ENCODE measurements at regions not wholly inside any gene's neighbourhood (a gene's known extent, or its start where the extent isn't known, plus 50 kb on each side); places are given as distances from the start of the nearest gene placed in this dataset.

- H3K18ac ChIP-seq (ENCODE audit: insufficient read length, low read depth, low read length): no peak overlapping the region
- no peak overlapping the region for H3K23ac ChIP-seq (ENCODE audit: insufficient read length, low read depth, low read length)
- H3K79me1 ChIP-seq (ENCODE audit: insufficient read depth, low read depth, low read length, poor library complexity, severe bottlenecking): no peaks in the 10 kb centered on the region
- no peak for TF ChIP-seq CTCF (conservative IDR thresholded peaks at IDR 0.05)
- H3K36me3 Mint-ChIP-seq (ENCODE audit: insufficient read depth in 1 of 3, low read depth in 3 of 3): peaks cover 0 to 18% (median 9%) of the 10 kb centered on the region in 3 experiments; a peak in 6 of 7 replicates
- no peak overlapping the region for H2AFZ ChIP-seq (ENCODE audit: low read length)
- H3K27ac ChIP-seq (ENCODE audit: insufficient read length, low read depth, low read length): no peak overlapping the region
- no peak overlapping the region for H3K9ac ChIP-seq (ENCODE audit: extremely low read depth, insufficient read length, low read length)
- H2BK5ac ChIP-seq (ENCODE audit: insufficient read length, low read length): no peak overlapping the region
- no CpG with 5 or more reads among the region's 4 CpGs for WGBS (ENCODE audit: extremely low coverage, insufficient read length, low lambda C conversion rate)
- H3K4me1 Mint-ChIP-seq: peaks cover 45 to 54% of the 10 kb centered on the region in 2 experiments
- H2AK5ac ChIP-seq (ENCODE audit: insufficient read length, low read length): no peak overlapping the region
- H3K4ac ChIP-seq (ENCODE audit: low read depth, low read length): no peak overlapping the region
- no peak overlapping the region for H2BK20ac ChIP-seq (ENCODE audit: low read depth, low read length, poor library complexity, severe bottlenecking)
- no peak overlapping the region for H4K8ac ChIP-seq (replicated peaks; ENCODE audit: insufficient read length, low read depth, low read length)
- H3K79me2 ChIP-seq (ENCODE audit: insufficient read depth, low read length): no peaks in the 10 kb centered on the region
- H3K9me3 Mint-ChIP-seq: peaks cover 0 to 2% of the 10 kb centered on the region in 2 experiments; a peak in 1 of 5 replicates
- no peak overlapping the region for H3K4me3 Mint-ChIP-seq
- H4K91ac ChIP-seq (ENCODE audit: insufficient read length, low read depth, low read length): no peak overlapping the region
- no peak overlapping the region for H2BK15ac ChIP-seq (ENCODE audit: low read depth, low read length)
- peak overlapping the region; percentile 1 to 99 (median 49); a peak in 6 of 7 replicates for H3K27ac Mint-ChIP-seq
- H3K56ac ChIP-seq (ENCODE audit: insufficient read length, low read depth, low read length): no peak overlapping the region
- no peak for DNase-seq
- no peak overlapping the region for H3K4me2 ChIP-seq (ENCODE audit: insufficient read depth, insufficient read length, low read length)
- H4K20me1 ChIP-seq (ENCODE audit: control insufficient read depth, insufficient read depth, insufficient read length): no peaks in the 10 kb centered on the region
- H3K14ac ChIP-seq (ENCODE audit: insufficient read depth, low read length): no peak overlapping the region
- H3K23me2 ChIP-seq (ENCODE audit: insufficient read length, low read depth, low read length, poor library complexity, severe bottlenecking): no peaks in the 10 kb centered on the region
- H3K27me3 ChIP-seq (ENCODE audit: insufficient read depth, low read length): no peaks in the 10 kb centered on the region
- H3K9me3 ChIP-seq (ENCODE audit: control insufficient read depth, low read depth, low read length): no peaks in the 10 kb centered on the region
- H4K5ac ChIP-seq (ENCODE audit: insufficient read length, low read depth, low read length): no peak overlapping the region
- H3K27me3 Mint-ChIP-seq (ENCODE audit: low read depth): no peaks in the 10 kb centered on the region; the same call in 1 of the 2 replicates
- no peak overlapping the region for H2BK12ac ChIP-seq (ENCODE audit: insufficient read length, low read depth, low read length)
- no peak overlapping the region for H2BK120ac ChIP-seq (ENCODE audit: low read depth, low read length, poor library complexity, severe bottlenecking)
- no peak overlapping the region for H3T11ph ChIP-seq (ENCODE audit: low read length)
- H3K4me1 ChIP-seq (ENCODE audit: insufficient read depth, low read length): peaks cover 5% of the 10 kb centered on the region; the same call in 1 of the 2 replicates
These were observed 445.5 kb downstream of the PCDH10 start for GRCh38 chr4:133594390-133595207.

Data from H9 (cell line).